Putamen (tissue), 1 donor: ENCODE measurements at regions not wholly inside any gene's neighbourhood (a gene's known extent, or its start where the extent isn't known, plus 50 kb on each side); places are given as distances from the start of the nearest gene placed in this dataset.
"Not testable (repeated sequence)": the region's sequence is repeated elsewhere in the genome, so short reads cannot be mapped to it uniquely, and the experiment has no call there.

Experiments
- DNase-seq: peaks from one replicate; pipeline ENCODE4 v3.0.0-alpha.2; 2016; ENCODE audit warnings: low spot score

DNA sequence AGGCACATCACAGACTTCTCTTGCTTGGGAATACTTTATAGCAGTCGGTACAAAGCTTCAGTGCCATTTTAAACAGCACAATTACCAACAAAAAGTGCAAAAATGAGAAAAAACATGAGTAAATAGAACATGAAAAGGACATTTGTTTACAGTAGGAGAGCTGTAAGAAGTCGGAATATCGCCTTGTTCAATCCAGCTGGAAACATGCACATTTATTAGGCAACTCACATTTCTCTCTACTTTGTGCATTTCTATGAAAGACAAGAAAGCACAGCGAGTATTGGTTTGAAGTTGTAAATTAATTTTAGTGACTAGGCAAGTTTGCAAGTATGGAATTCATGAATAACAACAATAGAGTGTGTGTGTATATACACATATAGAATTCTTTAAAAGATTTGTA is 484.7 kb downstream of the DACH1 start:
- no peak for DNase-seq

DNA sequence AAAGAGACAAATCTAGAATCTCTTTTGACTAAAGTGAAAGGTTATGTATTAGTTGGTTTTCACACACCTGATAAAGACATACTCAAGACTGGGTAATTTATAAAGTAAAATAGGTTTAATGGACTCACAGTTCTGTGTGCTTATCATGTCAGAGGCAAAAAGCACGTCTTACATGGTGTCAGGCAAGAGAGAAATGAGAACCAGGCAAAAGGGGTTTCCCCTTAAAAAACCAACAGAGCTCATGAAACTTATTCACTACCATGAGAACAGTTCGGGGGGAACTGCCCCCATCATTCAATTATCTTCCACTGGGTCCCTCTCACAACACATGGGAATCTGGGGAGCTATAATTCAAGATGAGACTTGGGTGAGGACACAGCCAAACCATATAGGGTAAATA is 486.8 kb downstream of the DACH1 start:
- no peak for DNase-seq

GRCh38 chr13:71378961-71379905 is 487.8 kb downstream of the DACH1 start:
- DNase-seq = peak; percentile 1

DNA sequence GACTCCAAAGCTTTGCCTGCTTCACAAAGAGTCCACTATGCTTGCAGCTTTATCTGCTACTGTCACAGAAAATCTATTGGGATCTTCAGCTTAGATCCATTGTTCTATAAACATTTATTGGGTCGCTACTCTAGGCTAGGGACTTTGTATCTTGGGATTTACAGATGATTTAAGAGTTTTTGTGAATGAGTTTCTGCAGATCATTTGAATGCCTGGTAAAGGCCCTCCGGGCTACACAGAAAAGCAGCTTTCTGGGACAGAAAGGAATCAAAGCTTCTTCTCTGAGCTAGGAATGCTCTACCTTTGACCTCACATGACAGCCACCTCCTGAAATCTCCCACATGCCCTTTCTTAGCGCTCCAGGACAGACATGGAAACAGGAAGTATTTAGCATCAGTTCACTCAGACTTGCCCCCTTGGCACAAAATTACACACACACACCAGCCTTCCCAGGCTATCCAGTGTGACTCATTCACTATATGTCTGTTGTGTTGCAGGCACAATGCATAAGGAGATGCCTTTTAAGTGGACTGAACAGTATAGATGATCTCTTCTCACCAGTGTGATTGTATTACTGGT is 492.4 kb downstream of the DACH1 start:
- no peak for DNase-seq

DNA sequence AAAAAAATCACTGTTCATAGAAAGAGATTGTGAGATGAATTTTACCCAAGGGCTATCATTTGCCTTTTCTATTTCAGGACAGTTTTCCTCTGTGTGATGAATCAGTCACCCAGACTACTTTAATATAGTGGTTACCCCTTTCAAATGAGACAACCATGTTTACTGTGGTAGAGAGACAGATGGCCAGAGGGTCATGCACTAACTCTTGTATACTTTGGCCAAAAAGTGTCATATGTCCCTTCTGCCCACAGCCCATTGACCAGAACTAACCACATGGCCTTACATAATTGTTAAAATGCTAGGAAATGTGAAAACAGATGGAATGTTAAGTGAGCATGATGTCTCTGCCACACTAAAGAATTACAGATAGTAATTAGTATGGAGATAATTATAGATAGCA is 498.7 kb downstream of the DACH1 start:
- DNase-seq = no peak

DNA sequence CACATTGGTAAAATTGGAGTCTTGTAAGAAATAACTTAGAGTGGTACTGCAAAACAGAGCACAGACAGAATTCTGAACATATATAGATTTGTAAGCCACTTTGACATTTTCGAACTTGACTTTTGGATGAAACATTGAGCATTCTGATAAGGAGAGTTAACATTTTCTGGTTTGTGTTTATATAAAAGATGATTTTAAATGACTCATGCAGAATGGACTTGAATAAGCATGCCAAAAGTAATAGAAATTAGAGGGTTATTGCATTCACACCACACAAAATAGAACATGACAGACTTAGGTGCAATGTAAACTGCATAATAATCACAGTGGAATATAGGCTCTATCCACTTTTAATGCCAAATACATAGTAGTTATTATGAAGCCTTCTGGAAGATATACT is 507.0 kb downstream of the DACH1 start:
- DNase-seq = no peak

DNA sequence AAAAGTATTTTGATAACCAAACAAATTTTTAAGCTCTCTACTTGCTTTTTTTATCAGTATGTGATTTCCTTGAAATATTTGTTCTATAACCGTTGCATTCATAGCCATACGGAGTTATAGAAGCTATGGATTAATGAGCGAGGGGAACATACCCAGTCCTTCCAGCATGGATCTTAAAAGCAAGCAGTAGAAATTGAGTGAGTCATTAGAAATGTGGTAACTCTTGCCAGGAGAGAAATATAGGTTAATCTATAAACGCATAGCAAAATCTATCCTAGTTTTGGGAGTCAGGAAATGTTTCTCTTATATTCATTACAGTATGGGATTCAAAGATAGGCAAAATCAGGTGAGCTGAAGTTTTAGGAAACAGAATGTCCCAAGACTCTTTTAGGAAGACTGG is 507.4 kb downstream of the DACH1 start:
- no peak for DNase-seq

DNA sequence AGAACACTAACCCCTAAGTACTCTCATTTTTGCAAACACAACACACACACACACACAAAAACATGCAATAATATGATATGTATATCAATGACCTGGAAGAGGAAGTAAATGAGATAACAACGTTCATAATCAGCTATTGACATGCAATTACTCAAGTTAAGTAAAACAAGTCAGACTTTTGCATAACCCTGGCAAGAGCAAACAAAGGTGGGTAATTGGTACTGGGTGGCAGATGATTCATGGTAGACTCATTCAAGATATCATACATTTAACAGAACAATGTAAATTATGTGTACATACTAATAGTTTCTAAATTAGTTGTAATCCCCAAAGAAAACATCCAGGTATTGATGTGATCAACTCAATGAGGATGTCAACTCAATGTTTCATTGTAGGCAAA is 508.8 kb downstream of the DACH1 start:
- no peak for DNase-seq

GRCh38 chr13:71355010-71355409 is 512.0 kb downstream of the DACH1 start:
- DNase-seq = no peak

DNA sequence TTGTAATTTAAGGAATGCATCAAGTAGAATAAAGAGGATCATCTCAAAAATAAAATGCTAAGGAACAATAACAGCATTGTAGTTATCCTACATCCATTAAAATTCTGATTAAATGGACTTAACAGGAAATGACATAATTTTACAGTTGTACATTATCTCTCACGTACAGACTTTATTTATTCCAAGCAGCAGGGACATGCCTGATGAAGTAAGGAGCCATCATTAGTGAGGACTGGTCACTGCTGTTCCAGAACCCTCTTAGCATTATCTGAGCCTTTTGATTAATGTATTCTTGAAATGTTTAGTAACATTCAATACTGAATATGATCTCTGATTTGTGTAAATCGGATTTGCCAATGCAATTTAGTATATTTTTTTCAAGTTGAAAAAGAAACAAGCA is 516.1 kb downstream of the DACH1 start:
- DNase-seq = no peak

- DNase-seq = not testable (repeated sequence)
Measured at GRCh38 chr13:71345856-71346255, 521.1 kb downstream of the DACH1 start.

DNA sequence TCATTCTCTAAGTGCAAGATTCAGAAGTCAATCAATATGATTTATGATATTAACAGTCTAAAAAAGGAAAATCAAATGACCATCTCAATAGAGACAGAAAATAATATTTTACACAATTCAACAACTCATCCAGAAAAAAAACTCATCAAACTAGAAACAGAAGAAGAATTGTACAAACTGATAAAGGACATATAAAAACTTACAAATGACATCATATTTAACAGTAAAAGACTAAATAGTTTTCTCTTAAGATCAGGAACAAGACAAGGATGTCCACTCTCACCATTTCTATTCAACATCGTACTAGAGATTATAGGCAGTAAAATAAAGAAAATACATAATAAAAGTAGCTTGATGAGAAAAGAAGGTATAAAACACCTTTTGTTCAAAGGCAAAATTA is 527.3 kb downstream of the DACH1 start:
- DNase-seq = no peak

- DNase-seq = no peak
Measured at GRCh38 chr13:71339005-71339404, 528.0 kb downstream of the DACH1 start.

GRCh38 chr13:71338070-71338469 is 528.9 kb downstream of the DACH1 start:
- no peak for DNase-seq

DNA sequence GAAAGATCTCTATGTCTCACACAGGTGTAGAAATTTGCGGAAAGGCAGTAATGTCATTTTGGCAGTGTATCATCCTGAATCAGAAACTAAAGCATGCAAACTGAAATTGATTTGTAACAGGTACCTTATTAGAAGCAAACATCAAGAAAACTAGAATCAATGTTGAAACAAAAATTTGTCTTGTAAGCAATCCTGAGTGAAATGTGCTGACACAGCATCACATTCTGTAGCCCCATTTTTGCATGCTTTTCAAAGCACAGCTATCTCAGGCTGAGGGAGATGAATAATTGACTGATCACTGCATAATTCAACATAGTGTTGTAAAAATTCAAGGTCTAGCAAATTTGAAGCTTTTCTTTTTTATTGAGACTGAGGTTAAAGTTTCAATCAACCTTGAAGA is 539.7 kb downstream of the DACH1 start:
- DNase-seq = no peak

DNA sequence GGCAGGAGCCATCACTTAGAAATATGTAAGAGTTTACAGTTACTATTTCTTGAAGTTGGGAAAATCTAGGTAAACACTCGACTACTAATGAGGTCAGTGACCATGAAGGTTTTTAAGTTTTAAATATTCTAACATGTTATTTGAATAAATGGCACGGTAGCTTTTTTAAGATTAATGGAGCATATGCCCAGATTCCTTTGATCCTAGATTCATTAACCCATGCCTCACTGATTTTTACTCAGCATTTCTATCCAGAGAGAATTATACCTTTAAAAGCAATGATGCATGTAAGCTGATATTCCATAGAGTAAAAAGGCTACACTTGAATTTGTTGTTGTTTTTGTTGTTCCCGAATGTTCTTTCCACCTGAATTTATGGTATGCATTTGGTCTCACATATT is 541.4 kb downstream of the DACH1 start:
- no peak for DNase-seq

GRCh38 chr13:71323266-71323665 is 543.7 kb downstream of the DACH1 start:
- DNase-seq = no peak

DNA sequence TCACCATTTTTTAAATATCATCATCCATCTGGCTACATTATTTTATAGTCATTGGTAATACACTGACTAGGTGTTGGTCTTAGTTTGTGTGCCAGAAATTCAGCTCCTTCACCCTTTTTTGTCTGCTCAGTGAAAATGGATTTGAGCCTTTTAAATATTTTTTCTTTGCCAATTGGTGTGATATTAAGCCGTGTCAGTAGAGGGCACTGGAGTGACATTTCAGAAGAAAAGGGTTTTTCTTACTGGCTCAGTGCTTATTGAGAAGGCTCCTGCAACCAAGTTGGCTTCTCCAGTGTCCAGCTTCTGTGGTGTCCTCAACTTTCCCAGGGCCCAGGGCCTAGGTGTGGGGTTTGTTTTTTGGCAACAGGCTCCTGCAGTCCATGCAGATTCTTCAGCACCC is 546.6 kb downstream of the DACH1 start:
- DNase-seq = no peak

- no peak for DNase-seq
Measured at GRCh38 chr13:71316792-71317363, 550.1 kb downstream of the DACH1 start.

DNA sequence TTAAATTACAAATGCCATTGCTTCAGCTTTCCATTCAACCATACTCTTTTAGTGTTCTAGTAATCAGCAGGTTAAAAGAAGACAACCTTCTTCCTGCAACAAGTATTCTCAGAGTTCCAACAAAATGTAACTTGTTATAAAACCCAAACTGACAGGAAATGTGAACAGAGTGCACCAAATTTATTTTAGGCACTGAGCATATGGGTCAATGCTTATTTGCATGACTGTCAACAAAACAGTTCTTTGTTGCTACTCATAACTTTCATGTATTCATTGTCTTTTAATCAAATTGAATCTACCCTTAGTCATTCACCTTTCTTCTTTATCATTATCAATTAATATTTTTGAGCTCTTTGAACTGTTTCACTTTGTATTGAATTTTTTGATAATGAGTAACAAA is 554.1 kb downstream of the DACH1 start:
- DNase-seq = no peak

DNA sequence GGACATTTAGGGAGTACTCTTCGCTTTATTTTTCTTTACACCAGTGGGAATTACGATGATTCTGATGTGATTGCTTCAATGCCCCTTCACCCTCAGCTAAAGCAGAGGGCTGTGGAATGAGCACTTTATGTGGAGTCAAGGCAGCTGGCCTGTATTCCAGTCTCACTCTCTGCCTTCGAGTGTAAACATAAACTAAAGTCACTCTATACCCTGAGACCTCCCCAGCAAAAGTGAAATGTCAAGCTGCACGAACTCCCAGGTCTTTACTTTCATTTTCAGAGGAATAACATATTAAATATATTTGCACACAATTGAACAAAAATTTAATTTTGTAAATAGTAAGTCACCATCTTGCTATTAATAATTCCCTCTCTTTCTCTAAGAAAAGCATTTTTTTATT is 557.1 kb downstream of the DACH1 start:
- no peak for DNase-seq

- DNase-seq = no peak
Measured at GRCh38 chr13:71306821-71307220, 560.2 kb downstream of the DACH1 start.

- no peak for DNase-seq
Measured at GRCh38 chr13:71304861-71305260, 562.1 kb downstream of the DACH1 start.
